LNCAP (cell line): ENCODE measurements at regions not wholly inside any gene's neighbourhood (a gene's known extent, or its start where the extent isn't known, plus 50 kb on each side); places are given as distances from the start of the nearest gene placed in this dataset.

Experiments
- CTCF ChIP-seq: fragments of 450-650 bp; IDR thresholded peaks from 2 replicates; pipeline ENCODE4 v1.5.1; 2017; ENCODE audit warnings: mild to moderate bottlenecking

DNA sequence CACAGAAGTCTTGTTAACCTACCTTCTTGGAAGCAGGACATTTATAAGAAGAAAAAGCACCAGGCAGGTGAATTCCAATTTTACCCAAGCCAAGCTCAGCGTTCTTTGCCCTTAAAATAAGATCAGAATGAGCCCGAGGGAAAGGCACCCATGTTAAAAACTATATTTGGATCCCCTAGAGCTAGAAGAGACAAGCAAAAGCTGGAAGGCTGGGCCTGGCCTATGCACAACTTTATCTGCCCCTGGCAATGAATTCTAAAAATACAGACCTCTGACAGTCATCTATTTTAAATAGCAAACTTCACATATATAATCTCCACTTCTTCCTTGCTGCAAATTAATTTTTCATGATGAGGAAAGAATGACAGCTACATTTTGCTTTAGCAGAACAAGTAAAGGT is 180.9 kb downstream of the FGFR2 start:
- no peak for TF ChIP-seq CTCF

DNA sequence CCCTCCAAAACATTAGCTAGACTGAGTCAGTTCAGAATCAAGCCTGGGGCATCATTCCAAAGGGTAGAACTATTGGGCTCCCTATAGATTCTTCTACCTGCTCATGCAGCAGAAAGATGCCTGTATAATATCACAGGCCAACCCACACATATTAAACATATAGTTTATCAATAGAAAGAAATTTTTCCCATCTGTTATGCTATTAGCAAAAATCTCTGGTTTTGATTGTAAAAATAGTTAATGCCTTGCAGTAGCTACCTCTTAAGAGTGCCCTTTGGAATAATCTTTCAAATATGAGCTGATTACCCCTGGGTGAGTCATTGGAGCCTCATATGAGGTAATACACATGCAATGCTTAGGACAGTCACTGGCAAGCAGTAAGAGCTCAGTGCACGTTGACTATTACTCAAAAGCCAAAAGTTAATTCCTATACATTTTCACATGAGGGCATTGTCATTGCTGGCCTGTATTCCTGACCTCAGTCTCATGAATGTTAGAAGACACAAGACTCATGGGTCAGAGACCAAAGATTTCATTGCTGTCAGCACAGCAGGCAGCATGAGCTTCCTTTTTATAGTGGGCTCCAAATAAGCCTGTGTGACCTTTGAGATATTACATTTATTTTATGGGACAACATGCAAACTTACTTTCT is 180.0 kb downstream of the FGFR2 start:
- no peak for TF ChIP-seq CTCF

DNA sequence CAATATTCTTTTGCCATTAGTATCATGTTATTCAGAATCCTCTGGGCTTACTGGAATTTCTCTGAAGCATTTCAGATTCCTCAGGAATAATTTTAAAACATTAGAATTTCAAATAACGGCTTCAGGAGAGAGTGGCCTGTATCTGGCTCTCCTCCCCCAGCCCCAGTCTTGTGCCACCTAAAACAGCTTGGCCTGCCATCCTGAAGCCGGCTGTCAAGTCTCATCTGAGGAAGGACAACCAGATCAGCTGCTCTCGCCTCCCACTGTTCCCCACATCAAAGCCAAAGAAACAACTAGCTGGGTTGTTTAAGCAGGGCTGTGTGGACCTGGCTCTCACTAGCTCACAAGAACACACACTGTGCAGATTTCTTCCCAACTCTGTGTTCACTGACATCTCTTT is 178.2 kb downstream of the FGFR2 start:
- no peak for TF ChIP-seq CTCF

GRCh38 chr10:121422096-121422495 is 176.1 kb downstream of the FGFR2 start:
- TF ChIP-seq CTCF: no peak

DNA sequence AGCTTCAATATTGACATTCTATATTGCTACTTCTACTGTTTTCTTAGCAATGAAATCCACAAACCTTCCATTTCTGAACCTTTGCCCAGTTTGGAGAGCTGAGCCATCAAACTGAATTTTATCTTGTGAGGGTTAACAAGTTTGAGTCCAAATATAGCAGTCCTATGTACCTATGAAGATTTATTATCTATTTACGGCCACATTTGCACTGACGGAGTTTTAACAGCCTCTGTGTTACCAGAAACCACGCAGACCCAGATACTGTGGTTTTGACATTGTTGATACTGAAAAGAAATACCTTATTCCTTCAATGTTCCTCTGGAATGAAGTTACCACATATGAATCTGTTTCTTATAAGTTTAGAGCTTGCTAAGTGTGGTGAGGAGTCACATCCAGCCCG is 172.6 kb downstream of the FGFR2 start:
- TF ChIP-seq CTCF: no peak

- no peak for TF ChIP-seq CTCF
Measured at GRCh38 chr10:121426307-121426706, 171.9 kb downstream of the FGFR2 start.
